GM21447 (cell line): ENCODE measurements at regions not wholly inside any gene's neighbourhood (a gene's known extent, or its start where the extent isn't known, plus 50 kb on each side); places are given as distances from the start of the nearest gene placed in this dataset.
"Not testable (repeated sequence)": the region's sequence is repeated elsewhere in the genome, so short reads cannot be mapped to it uniquely, and the experiment has no call there.

ENCODE experiments used
- ATAC-seq: cut with Tn5 transposase; IDR thresholded peaks from one replicate; pipeline ENCODE4 v1.9.1; 2021; ENCODE audit not compliant: unreplicated experiment

GRCh38 chr3:135539854-135540253, 425.7 kb upstream of the PPP2R3A start:
- ATAC-seq, result no peak

DNA sequence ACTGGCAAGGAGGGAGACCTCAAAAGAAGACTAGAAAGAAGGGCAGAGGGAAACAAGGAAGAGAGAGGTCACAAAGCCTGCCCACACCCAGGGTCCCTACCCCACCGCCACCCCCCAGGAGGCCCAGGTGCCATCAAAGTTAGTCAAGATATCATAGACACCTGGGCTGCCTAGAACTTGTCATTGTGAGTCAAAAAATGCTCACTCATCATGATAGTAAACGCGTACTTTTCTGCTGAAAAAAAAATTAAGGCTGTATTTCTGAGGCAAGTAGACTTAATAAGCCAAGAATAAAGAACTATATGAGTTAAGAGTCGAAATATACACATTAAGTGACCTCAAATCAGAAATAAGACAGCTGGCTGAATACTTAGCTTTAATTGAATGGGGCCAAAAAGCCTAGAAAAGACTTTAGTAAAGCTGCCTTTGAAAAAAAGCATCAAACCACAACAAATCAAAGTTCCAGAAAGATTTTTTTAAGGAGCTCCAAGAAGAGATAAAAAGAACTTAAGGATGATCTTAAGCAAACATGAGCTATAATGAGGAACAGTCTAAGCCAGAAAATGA, 415.5 kb upstream of the PPP2R3A start:
- no peak for ATAC-seq

- no peak for ATAC-seq
Measured at GRCh38 chr3:135556174-135556573, 409.4 kb upstream of the PPP2R3A start.

DNA sequence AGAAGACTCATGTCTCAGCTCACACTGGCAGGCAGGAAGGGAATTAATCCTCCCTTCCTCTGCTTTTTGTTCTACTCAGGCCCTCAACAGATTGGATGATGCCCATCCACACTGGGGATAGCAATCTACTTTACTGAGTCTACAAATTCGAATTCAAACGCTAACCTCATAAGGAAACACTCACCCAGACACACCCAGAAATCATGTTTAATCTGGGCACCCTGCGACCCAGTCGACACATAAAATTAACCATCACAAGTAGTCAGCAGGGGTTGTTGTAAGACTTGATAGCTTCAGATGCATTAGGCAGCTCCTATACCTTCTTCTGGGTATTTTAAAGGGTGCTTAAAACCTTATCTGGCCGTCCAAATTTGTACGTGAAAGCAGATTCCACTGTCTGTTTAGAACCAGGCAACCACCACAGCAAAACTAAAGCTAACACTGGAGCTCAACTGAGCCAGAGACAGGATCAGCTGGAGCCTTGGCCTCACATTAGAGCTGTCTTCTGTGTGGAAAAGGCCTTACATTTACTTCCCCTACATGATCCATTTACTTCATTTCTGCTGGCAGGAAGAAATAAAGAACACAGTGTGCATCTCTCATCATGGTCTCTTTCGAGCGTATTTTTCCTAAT, 407.3 kb upstream of the PPP2R3A start:
- no peak for ATAC-seq

GRCh38 chr3:135558906-135559305, 406.6 kb upstream of the PPP2R3A start:
- no peak for ATAC-seq

GRCh38 chr3:135559802-135560201, 405.7 kb upstream of the PPP2R3A start:
- no peak for ATAC-seq

DNA sequence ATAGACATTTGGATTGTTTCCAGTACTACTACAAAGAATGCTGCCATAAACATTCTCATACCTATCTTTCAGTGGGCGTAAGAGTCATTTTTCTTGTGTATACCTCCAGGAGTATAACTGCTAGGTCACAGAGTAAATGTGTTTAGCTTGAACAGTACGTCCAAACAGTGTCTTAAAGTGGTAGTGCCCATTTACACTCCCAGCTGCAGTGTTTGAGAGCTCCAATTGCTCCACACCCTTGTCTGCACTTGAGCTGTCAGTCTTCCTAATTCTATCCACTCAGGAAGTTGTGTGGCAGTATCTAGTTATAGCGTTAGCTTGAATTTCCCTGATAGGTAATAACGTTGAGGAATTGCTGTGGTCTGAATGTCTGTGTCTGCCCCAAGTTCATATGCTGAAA, 404.7 kb upstream of the PPP2R3A start:
- no peak for ATAC-seq

GRCh38 chr3:135564696-135565095, 400.8 kb upstream of the PPP2R3A start:
- ATAC-seq, result no peak

- no peak for ATAC-seq
Measured at GRCh38 chr3:135565546-135565945, 400.0 kb upstream of the PPP2R3A start.

GRCh38 chr3:135567223-135567622, 398.3 kb upstream of the PPP2R3A start:
- ATAC-seq, result no peak

- no peak for ATAC-seq
Measured at GRCh38 chr3:135576751-135577150, 388.8 kb upstream of the PPP2R3A start.

- ATAC-seq, result no peak
Measured at GRCh38 chr3:135581806-135582205, 383.7 kb upstream of the PPP2R3A start.

DNA sequence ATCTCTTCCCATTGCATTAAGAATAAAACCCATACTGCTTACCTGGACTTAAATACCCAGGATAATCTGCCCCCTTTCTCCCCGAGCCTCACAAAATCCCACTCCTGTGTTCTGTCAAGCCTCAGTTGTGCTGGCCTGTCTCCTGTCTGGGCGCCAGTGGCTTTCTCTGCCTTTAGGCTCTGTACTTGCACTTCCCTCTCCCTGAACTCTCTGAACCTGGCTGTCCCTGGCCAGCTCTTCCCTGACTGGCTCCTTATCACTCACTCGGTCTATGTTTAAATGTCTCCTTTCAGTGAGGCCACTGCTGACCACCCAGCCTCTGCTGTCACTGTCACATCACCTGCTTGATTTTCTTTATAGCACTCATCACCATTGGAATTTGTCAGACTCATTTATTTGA, 382.7 kb upstream of the PPP2R3A start:
- no peak for ATAC-seq

DNA sequence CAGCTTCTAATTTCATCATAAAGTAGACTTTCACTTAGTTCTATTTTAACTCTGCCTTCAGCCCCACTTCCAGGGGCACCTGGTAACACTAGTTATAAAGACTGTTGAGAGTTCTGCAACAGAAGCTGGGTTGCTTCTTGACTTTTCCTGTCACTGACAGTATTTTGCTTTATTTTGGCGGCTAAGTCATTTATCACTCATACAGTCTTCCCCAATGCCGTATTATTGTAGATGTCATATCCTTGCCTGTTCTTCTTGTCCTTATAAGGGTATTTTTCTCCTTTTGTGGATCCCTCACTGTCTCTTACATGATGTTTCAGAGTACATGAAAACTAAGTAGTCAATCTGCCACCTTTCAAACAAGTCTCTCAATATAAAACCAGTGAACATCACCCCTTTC, 369.0 kb upstream of the PPP2R3A start:
- no peak for ATAC-seq

DNA sequence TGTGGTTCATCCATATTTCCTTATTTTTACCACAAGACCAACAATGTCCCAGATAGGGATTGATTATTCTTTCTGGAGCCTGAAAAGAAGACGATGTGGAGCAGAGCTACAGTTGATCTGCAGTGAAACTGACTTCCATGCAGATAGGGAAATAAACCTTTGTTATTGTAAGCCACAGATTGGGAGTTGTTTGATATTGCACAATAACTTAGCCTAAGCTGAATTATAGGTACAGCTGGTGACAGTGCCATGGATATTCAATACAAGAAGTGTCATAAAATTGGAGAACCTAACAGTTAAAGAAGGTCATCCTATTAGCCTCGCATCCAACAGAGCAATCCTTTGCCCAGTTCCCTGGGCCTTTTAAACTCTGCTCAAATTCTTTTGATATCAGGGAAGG, 367.7 kb upstream of the PPP2R3A start:
- ATAC-seq, result no peak

DNA sequence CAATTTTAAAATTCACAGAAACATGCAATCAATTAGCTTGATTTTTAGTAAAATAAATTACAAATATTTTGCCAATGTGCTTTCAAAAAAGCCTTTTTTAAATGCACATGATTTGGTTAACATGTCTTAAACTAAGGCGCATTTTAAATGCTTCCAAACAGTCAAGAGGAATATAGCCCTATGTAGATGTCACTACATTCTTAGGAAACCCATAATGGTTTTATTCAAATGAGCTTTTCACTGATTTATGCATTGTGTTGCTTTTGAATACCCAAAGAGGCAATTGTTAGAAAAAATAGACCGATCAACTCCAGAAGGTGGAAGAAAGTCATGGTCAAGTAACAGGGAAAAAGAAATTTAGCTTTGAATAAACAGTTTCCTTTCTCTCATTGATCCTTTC, 366.9 kb upstream of the PPP2R3A start:
- ATAC-seq, result no peak

DNA sequence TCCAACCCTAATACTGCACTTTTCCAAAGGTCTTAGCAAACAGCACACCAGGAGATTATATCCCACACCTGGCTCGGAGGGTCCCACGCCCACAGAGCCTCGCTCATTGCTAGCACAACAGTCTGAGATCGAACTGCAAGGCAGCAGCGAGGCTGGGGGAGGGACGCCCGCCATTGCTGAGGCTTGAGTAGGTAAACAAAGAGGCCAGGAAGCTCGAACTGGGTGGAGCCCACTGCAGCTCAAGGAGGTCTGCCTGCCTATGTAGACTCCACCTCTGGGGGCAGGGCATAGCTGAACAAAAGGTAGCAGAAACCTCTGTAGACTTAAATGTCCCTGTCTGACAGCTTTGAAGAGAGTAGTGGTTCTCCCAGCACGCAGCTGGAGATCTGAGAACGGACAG, 361.0 kb upstream of the PPP2R3A start:
- not testable (repeated sequence) for ATAC-seq

- ATAC-seq, result no peak
Measured at GRCh38 chr3:135618123-135618522, 347.4 kb upstream of the PPP2R3A start.

GRCh38 chr3:135621184-135621920, 344.2 kb upstream of the PPP2R3A start:
- no peak for ATAC-seq

DNA sequence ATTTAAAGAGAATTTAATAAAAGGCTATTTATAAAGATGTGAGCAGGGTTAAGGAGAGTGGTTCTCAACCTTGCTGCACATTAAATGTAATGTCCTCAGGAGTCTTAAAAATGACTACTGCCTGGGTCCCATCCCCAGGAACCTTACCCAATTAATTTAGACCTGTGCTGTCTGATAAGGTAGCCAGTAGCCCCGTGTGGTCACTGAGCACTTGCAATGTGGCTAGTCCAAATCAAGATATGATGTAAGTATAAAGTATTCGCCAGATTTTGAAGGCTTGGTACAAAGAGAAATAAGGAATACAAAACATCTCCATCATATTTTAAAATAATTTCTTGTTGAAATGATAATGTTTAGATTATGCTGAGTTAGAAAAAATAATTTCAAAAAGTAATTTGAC, 343.3 kb upstream of the PPP2R3A start:
- no peak for ATAC-seq

DNA sequence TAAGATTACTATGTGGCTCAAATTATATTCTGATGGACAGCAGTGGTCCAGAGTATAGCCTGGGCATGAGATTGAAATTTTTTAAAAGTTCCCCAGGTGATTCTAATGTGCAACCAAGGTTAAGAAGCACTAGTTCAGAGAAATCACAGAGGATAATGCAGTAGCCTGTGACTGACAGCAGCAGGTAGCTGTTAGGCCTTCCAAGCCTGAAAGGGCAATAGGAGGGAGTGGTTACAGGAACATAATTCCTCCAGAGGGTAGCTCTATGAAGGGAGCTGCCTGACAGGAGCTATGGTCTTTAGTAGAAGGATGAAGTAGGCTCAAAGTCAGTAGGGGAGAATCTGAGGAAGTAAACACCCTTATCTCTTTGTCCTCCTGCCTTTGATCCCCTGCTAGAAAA, 342.9 kb upstream of the PPP2R3A start:
- ATAC-seq, result no peak

DNA sequence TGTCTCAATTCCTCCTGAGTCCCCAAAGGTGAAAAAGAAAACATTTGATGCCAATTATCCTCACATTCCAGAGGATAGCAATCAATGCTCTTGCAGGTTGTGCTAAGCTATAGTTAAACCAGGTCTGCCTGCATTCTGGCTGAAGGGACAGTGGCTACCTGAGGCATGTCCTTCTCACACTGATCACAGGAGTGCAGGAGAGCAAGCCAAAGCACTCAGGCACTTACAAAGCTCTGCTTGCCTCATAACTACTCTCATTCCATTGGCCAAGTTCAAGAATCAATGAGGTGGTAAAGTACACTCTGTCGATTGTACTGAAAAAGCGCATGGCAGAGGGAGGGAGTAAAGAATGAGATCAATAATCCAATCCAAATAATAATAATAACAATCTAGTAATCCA, 342.0 kb upstream of the PPP2R3A start:
- ATAC-seq, result no peak

DNA sequence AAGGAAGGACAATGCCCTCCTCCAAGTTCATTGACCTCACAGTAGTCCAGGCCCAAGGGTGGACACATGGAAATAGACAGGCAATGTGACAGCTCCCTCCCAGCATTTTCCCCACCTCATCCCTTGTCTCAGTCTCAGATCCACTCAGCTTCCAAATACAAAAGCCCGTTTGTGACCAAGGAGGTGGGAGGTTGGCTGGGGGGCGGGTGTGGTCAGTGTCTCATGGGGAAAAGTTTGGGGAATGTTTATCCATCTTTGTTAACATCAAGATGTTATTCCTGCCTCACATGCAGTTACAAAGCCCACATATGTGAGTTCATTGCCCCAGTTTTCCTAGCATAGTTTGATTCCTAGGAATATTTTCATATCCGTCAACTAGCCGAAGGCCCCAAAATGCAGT, 338.5 kb upstream of the PPP2R3A start:
- no peak for ATAC-seq
